Coronary artery (tissue), 2 donors: ENCODE measurements at regions not wholly inside any gene's neighbourhood (a gene's known extent, or its start where the extent isn't known, plus 50 kb on each side); places are given as distances from the start of the nearest gene placed in this dataset.

Source experiments
- DNase-seq: peaks from one replicate; pipeline ENCODE4 v3.0.0-alpha.2; 2017; ENCODE audit warnings: low spot score
- H3K27ac ChIP-seq, 2 donors: fragments of 200-600 bp; sonication (generic); one replicate each; pipeline ENCODE4 v1.5.1; 2016 to 2019
- H3K4me3 ChIP-seq: fragments of 200-600 bp; sonication (generic); 2 replicates; pipeline ENCODE4 v1.5.1; 2016; ENCODE audit warnings: mild to moderate bottlenecking, moderate library complexity
- TF ChIP-seq, protein P1 (sequence below): fragments of 200-600 bp; sonication (generic); IDR thresholded peaks from one replicate; pipeline ENCODE4 v1.5.1; 2019; ENCODE audit warnings: antibody characterized with exemption

- DNase-seq, result no peak
- Histone ChIP-seq H3K27ac (no peak overlapping the region), H3K4me3 (no peak overlapping the region)
- TF ChIP-seq, protein P1, sequence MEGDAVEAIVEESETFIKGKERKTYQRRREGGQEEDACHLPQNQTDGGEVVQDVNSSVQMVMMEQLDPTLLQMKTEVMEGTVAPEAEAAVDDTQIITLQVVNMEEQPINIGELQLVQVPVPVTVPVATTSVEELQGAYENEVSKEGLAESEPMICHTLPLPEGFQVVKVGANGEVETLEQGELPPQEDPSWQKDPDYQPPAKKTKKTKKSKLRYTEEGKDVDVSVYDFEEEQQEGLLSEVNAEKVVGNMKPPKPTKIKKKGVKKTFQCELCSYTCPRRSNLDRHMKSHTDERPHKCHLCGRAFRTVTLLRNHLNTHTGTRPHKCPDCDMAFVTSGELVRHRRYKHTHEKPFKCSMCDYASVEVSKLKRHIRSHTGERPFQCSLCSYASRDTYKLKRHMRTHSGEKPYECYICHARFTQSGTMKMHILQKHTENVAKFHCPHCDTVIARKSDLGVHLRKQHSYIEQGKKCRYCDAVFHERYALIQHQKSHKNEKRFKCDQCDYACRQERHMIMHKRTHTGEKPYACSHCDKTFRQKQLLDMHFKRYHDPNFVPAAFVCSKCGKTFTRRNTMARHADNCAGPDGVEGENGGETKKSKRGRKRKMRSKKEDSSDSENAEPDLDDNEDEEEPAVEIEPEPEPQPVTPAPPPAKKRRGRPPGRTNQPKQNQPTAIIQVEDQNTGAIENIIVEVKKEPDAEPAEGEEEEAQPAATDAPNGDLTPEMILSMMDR, result no peak
These were observed 487.3 kb upstream of the CDH4 start for GRCh38 chr20:60764771-60765170.

DNA sequence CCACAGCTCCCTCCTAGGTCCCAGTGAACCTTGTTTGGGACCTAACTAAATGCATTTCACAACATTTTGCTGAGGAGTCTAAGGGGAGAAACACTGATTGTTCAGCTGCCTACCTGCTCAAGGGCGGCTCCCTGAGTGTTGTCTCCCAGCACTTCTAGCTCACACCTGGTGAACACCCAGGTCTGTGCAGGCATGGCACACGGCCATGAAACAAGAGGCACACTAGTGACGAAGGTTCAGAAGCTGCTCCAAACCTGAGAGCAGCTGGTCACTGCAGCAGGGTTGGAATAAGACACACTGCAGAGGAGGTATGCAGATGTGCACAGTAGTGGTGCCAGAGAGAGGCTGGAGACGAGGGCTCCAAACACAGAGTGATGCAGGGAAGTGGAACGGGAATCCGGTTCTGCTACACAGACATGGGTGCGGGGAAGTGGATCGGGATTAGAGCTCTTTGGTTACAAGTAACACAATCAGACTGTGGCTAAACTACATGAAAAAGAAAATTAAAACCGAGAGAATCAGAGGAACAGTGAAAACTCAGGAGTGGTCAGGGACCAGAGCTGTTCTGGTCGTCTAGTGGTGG is 486.1 kb upstream of the CDH4 start:
- TF ChIP-seq, protein P1, result no peak

GRCh38 chr20:60768216-60768615 is 483.8 kb upstream of the CDH4 start:
- Histone ChIP-seq H3K4me3 (no peak overlapping the region), H3K27ac (no peak overlapping the region)
- DNase-seq, result no peak
- TF ChIP-seq, protein P1, result no peak

More for the DNA sequence above, 486.1 kb upstream of the CDH4 start:
- Histone ChIP-seq H3K27ac (no peak overlapping the region), H3K4me3 (no peak overlapping the region)
- no peak for DNase-seq

GRCh38 chr20:60780388-60781025 is 471.6 kb upstream of the CDH4 start:
- Histone ChIP-seq H3K4me3 (no peak overlapping the region), H3K27ac (no peak overlapping the region)
- TF ChIP-seq, protein P1, result no peak
- no peak for DNase-seq

- DNase-seq, result no peak
- H3K4me3 ChIP-seq, result no peak overlapping the region
- no peak overlapping the region for H3K27ac ChIP-seq
- TF ChIP-seq, protein P1, result no peak
These were observed 469.0 kb upstream of the CDH4 start for GRCh38 chr20:60782959-60783625.

DNA sequence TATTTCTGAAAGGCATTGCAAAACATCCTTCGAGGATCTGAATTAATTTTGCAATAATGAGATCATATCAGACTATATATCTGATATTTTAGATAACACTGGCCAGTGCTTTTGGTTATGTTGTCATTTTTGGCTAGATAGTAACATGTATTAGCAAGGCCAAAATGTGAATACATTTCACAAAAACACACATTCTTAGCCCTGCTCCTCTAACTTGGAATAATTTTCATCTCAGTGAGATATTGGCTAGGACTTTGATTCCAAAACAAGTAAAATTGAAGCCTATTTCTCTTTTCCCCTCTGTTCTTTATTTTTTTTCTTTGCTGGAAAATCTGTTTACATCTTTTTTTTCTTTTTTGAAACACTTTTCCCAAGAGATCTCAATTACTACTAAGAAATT is 466.8 kb upstream of the CDH4 start:
- TF ChIP-seq, protein P1, result no peak
- DNase-seq, result no peak
- Histone ChIP-seq H3K4me3 (no peak overlapping the region), H3K27ac (no peak overlapping the region)

GRCh38 chr20:60785785-60786184 is 466.3 kb upstream of the CDH4 start:
- Histone ChIP-seq H3K4me3 (no peak overlapping the region), H3K27ac (no peak overlapping the region)
- TF ChIP-seq, protein P1, result no peak
- DNase-seq, result no peak
